ENCODE measurements at regions not wholly inside any gene's neighbourhood (a gene's known extent, or its start where the extent isn't known, plus 50 kb on each side); places are given as distances from the start of the nearest gene placed in this dataset.
"Not testable (repeated sequence)": the region's sequence is repeated elsewhere in the genome, so short reads cannot be mapped to it uniquely, and the experiment has no call there.

- DNase-seq (ENCODE audit: low read depth), result no peak
Observed at GRCh38 chrX:46165411-46165810, 379.8 kb downstream of the ZNF674 start.

- DNase-seq (ENCODE audit: low read depth), result no peak
Observed at GRCh38 chrX:46152756-46153155, 392.5 kb downstream of the ZNF674 start.

GRCh38 chrX:46151332-46151731, 393.9 kb downstream of the ZNF674 start:
- not testable (repeated sequence) for DNase-seq (ENCODE audit: low read depth)

- DNase-seq (ENCODE audit: low read depth), result no peak
Observed at GRCh38 chrX:46144566-46144965, 400.7 kb downstream of the ZNF674 start.

GRCh38 chrX:46140272-46140671, 404.9 kb downstream of the ZNF674 start:
- no peak for DNase-seq (ENCODE audit: low read depth)

DNA sequence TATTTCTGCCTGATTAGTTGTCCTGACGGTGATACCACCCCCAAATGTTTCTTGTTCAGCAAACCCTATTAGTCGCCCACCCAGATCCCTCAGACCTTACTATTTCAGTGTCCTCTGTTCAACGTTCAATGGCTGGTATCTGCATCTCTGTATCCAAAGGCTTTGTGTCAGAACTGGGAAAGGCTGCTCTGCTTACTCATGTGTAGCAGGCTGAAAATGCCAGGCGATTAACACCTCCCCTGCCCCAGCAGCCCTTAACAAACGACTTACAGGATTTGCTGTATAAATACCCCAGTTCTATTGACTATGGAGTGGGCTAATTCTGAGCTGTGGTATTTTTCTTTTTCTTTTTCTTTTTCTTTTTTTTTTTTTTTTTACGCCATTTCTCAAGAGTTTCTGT, 415.0 kb downstream of the ZNF674 start:
- DNase-seq (ENCODE audit: low read depth), result no peak

DNA sequence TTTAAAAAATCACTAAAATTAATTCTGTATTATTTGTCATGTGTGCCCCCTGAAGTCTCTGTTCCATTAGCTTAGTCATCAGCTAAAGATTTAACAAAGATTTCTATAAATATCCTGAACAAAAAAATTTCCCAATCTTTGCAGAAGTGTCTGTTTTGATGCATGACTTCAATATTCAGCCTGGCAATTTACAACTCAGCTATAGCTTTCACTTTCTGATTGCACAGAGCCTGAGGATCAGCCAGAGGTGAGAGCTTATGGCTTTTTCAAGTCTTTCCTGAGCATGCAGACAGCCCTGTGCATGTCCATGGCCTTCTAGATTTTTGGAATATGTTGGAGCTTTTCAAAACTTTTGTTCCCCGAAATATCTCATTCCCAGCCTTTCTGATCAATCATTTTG, 420.1 kb downstream of the ZNF674 start:
- DNase-seq (ENCODE audit: low read depth), result no peak

DNA sequence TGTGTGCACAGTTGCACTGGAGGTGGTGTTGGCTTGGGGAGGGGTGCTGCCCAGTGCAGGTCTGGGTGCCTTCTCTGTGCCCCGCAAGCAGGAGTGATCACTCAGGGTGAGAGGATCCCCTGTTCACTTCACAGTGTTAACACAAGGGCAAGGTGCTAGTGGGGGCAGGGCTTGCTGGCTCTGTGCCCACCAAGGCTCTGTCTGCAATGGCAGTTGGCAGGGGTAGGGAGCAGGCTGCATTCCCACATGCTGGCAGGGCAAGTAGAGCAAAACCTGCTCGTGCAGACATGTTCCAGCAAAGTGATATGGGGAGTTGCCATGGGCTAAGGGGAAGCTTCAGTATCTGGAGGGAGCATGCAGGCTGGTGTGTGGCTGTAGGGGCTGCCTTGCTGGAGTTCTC, 428.0 kb downstream of the ZNF674 start:
- no peak for DNase-seq (ENCODE audit: low read depth)

- DNase-seq (ENCODE audit: low read depth), result not testable (repeated sequence)
Observed at GRCh38 chrX:46087310-46087709, 457.9 kb downstream of the ZNF674 start.

DNA sequence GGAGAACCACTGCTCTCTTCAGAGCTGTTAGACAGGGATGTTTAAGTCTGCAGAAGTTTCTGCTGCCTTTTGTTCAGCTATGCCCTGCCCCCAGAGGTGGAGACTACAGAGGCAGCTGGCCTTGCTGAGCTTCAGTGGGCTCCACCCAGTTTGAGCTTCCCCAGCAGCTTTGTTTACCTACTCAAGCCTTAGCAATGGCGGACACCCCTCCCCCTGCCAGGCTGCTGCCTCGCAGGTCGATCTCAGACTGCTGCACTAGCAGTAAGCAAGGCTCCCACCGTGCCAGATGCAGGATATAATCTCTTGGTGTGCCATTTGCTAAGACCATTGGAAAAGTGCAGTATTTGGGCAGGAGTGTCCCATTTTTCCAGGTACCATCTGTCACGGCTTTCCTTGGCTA, 465.1 kb downstream of the ZNF674 start:
- DNase-seq (ENCODE audit: low read depth), result not testable (repeated sequence)

GRCh38 chrX:46072791-46073190, 472.4 kb downstream of the ZNF674 start:
- no peak for DNase-seq (ENCODE audit: low read depth)

DNA sequence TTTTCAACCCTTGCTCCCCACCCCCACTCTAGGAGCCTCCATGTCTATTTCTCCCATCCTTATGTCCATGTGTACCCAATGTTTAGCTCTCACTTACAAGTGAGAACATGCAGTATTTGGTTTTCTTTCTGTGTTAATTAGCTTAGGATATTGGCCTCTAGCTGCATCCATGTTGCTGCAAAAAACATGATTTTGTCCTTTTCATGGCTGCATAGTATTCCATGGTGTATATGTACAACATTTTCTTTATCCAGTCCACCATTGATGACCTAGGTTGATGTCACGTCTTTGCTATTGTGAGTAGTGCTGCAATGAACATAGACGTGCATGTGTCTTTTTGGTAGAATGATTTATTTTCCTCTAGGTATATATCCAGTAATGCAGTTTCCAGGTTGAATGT, 472.8 kb downstream of the ZNF674 start:
- no peak for DNase-seq (ENCODE audit: low read depth)

- DNase-seq (ENCODE audit: low read depth), result no peak
Observed at GRCh38 chrX:46070421-46070820, 474.8 kb downstream of the ZNF674 start.

DNA sequence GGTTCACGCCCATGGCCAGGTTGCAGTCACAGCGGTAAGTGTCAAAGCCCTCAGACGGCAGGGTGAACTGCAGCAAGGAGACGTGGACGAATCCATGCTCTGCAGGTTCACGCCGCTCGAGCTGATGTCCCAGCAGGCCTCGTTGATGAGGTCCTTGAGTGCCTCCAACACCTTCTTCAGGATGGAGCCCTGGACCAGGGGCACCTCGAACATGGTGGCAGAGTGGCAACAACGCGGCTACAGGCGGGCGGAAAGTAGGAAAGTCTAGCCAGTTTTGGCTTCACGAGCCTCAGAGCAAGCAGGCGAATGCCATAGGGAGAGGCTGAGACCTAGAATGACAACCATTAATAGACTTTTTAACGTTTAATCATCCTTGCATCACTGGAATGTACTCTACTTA, 485.9 kb downstream of the ZNF674 start:
- no peak for DNase-seq (ENCODE audit: low read depth)

GRCh38 chrX:46044486-46044885, 500.7 kb downstream of the ZNF674 start:
- DNase-seq (ENCODE audit: low read depth), result no peak

DNA sequence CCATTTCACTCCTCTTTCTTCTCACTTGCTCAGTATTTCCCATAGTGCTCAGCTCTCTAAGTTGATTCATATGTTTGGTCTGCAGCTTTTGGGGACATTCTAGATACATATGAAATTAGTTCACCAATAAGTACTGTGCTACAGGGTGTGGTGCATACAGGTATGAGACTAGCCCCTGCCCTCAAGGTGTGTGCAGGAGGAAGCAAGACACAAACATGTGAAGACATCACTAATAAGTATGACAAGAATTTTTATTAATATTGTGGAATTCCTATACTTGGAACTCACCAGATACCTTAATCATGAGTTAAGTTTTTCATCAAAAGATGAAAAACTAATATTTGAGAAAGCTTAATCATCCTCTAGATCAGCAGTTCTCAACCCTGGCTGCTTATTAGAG, 505.2 kb downstream of the ZNF674 start:
- no peak for DNase-seq (ENCODE audit: low read depth)

- DNase-seq (ENCODE audit: low read depth), result no peak
Observed at GRCh38 chrX:46039526-46039925, 505.7 kb downstream of the ZNF674 start.

DNA sequence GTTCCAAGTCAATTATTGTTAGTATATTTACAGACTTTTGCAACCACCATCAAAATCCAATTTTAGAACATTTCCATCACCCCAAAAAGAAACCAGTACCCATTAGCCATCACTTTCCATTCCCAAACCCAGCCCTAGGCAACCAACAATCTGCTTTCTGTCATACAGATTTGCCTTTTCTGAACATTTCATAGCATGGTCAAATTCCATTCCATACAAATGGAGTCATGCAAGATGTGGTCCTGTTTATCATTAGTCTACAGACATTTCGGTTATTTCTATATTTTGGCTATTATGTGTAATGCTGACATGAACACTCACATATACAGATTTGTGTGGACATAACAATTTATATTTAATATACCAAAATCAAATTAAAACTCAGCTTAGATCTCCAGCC, 508.7 kb downstream of the ZNF674 start:
- DNase-seq (ENCODE audit: low read depth), result no peak

GRCh38 chrX:46034868-46035267, 510.4 kb downstream of the ZNF674 start:
- no peak for DNase-seq (ENCODE audit: low read depth)

DNA sequence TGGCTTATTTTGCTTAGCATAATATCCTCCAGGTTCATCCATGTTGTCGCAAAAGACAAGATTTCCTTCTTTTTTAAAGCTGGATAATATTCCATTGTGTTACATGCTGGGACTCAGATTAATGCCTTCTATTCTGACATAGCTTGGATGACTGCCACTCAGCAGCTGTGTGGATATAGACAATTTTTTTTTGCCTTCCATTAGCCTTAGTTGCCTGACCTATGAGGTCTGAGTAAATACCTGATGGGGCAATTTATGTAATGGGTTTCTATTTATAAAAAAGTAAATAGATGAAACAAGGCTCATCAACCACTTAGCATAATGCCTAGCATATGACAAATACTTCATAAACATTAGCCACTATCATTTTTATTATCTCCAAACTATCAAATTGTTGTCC, 515.4 kb downstream of the ZNF674 start:
- no peak for DNase-seq (ENCODE audit: low read depth)

DNA sequence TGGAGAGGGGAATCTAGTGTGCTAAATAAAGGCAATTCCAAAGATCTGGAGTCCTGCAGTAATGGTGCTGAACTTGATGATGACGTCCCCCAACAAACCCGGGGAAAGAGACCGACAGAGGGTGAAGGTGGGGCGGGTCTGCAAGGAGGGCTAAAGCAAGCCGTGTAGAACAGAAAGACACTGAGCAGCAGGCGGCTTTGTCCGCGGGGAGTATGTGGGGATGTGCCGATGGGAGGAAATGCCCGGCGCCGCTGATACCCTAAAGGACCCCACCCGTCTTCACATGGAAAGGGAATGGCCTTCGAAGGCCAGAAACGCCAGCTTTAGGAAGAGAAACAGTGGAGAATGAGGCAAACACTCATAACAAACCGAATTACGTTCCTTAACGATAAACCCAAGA, 528.9 kb downstream of the ZNF674 start:
- DNase-seq (ENCODE audit: low read depth), result no peak

GRCh38 chrX:46015653-46016052, 529.6 kb downstream of the ZNF674 start:
- no peak for DNase-seq (ENCODE audit: low read depth)

DNA sequence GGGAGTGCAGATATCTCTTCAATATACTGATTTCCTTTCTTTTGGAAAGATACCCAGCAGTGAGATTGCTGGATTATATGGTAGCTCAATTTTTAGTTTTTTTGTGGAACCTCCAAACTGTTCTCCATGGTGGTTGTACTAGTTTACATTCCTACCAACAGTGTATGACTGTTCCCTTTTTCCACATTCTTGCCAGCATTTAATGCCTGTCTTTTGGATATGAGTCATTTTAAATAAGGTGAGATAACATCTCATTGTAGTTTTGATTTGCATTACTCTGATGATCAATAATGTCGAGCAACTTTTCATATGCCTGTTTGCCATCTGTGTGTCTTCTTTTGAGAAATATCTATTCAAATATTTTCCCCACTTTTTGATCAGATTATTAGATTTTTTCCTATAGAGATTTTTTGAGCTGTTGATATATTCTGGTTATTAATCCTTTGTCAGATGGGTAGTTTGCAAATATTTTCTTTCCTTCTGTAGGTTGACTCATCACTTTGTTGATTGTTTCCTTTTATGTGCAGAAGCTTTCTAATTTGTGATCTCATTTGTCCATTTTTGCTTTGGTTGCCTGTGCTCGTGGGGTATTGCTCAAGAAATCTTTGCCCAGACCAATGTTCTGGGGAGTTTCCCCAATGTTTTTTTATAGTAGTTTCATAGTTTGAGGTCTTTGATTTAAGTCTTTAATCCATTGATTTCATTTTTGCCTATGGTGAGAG, 552.7 kb downstream of the ZNF674 start:
- DNase-seq (ENCODE audit: low read depth), result no peak

GRCh38 chrX:45986971-45987370, 558.2 kb downstream of the ZNF674 start:
- DNase-seq (ENCODE audit: low read depth), result no peak

- no peak for DNase-seq (ENCODE audit: low read depth)
Observed at GRCh38 chrX:45986081-45986480, 559.1 kb downstream of the ZNF674 start.

All from T-helper 22 cell (primary cell).